ENCODE measurements at regions not wholly inside any gene's neighbourhood (a gene's known extent, or its start where the extent isn't known, plus 50 kb on each side); places are given as distances from the start of the nearest gene placed in this dataset.

DNA sequence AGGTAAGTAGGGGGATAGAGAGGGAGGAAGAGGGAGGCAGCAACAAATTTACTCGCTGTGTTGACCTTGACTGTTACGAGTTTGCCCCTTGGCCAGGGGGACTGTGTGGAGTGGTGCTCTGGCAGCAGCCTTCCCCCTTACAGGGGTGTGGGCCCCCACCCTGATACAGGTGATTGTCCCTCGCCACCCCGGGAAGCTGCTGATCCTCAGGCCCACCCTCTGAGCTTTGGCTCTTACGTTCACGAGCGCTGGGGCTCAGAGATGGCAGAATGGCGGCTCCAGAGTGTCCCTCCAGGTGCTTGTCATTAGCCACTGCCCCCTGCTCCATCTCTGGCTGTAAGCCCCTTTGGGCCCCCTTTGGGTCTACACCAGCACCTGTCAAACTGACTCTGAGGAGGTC lies 88.6 kb downstream of the GLI2 start:
- no peak for TF ChIP-seq TEAD4 (IDR thresholded peaks at IDR 0.05)
- no peak for TF ChIP-seq YY1 (IDR thresholded peaks at IDR 0.05; ENCODE audit: low read depth)
- TF ChIP-seq, protein P1, sequence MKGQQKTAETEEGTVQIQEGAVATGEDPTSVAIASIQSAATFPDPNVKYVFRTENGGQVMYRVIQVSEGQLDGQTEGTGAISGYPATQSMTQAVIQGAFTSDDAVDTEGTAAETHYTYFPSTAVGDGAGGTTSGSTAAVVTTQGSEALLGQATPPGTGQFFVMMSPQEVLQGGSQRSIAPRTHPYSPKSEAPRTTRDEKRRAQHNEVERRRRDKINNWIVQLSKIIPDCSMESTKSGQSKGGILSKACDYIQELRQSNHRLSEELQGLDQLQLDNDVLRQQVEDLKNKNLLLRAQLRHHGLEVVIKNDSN (IDR thresholded peaks at IDR 0.05): no peak
- no peak for TF ChIP-seq ZBTB7A (IDR thresholded peaks at IDR 0.05; ENCODE audit: low read depth)
- TF ChIP-seq EP300 (IDR thresholded peaks at IDR 0.05; ENCODE audit: borderline replicate concordance): no peak
- TF ChIP-seq TCF12 (IDR thresholded peaks at IDR 0.05; ENCODE audit: low read depth): no peak
- no peak for TF ChIP-seq EGR1 (IDR thresholded peaks at IDR 0.05)
- TF ChIP-seq, protein P2, sequence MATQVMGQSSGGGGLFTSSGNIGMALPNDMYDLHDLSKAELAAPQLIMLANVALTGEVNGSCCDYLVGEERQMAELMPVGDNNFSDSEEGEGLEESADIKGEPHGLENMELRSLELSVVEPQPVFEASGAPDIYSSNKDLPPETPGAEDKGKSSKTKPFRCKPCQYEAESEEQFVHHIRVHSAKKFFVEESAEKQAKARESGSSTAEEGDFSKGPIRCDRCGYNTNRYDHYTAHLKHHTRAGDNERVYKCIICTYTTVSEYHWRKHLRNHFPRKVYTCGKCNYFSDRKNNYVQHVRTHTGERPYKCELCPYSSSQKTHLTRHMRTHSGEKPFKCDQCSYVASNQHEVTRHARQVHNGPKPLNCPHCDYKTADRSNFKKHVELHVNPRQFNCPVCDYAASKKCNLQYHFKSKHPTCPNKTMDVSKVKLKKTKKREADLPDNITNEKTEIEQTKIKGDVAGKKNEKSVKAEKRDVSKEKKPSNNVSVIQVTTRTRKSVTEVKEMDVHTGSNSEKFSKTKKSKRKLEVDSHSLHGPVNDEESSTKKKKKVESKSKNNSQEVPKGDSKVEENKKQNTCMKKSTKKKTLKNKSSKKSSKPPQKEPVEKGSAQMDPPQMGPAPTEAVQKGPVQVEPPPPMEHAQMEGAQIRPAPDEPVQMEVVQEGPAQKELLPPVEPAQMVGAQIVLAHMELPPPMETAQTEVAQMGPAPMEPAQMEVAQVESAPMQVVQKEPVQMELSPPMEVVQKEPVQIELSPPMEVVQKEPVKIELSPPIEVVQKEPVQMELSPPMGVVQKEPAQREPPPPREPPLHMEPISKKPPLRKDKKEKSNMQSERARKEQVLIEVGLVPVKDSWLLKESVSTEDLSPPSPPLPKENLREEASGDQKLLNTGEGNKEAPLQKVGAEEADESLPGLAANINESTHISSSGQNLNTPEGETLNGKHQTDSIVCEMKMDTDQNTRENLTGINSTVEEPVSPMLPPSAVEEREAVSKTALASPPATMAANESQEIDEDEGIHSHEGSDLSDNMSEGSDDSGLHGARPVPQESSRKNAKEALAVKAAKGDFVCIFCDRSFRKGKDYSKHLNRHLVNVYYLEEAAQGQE (IDR thresholded peaks at IDR 0.05; ENCODE audit: low read depth): no peak
- TF ChIP-seq RAD21 (IDR thresholded peaks at IDR 0.05; ENCODE audit: low read depth): no peak
- TF ChIP-seq, protein P3, sequence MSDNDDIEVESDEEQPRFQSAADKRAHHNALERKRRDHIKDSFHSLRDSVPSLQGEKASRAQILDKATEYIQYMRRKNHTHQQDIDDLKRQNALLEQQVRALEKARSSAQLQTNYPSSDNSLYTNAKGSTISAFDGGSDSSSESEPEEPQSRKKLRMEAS (IDR thresholded peaks at IDR 0.05): no peak
- TF ChIP-seq CEBPB (IDR thresholded peaks at IDR 0.05): no peak
- TF ChIP-seq NFIC (IDR thresholded peaks at IDR 0.05): no peak
